Mammary epithelial cell (primary cell): ENCODE measurements at regions not wholly inside any gene's neighbourhood (a gene's known extent, or its start where the extent isn't known, plus 50 kb on each side); places are given as distances from the start of the nearest gene placed in this dataset.

Experiments
- CTCF ChIP-seq, 2 donors: IDR thresholded peaks in 1 of 2; conservative IDR thresholded peaks in 1 of 2; 2 replicates each; pipeline ENCODE4 v1.5.1; 2011 to 2012; ENCODE audit warnings: inconsistent platforms in 2 of 2, low read length in 2 of 2, mild to moderate bottlenecking in 2 of 2, control low read depth in 1 of 2, low read depth in 1 of 2; ENCODE audit not compliant: insufficient read depth in 1 of 2; ENCODE audit errors: extremely low read depth in 1 of 2
- EZH2 ChIP-seq: IDR thresholded peaks from 2 replicates; pipeline ENCODE4 v1.6.1; 2012; ENCODE audit warnings: low read length, inconsistent platforms, borderline replicate concordance

- TF ChIP-seq CTCF (conservative IDR thresholded peaks at IDR 0.05 in 1 of 2, IDR thresholded peaks at IDR 0.05 in 1 of 2; ENCODE audit: extremely low read depth in 1 of 2, insufficient read depth in 1 of 2, low read depth in 1 of 2, low read length in 2 of 2), result no peak
- TF ChIP-seq EZH2, result no peak
These were observed 737.5 kb downstream of the SATB2 start for GRCh38 chr2:198720266-198720665.
